ENCODE measurements at regions not wholly inside any gene's neighbourhood (a gene's known extent, or its start where the extent isn't known, plus 50 kb on each side); places are given as distances from the start of the nearest gene placed in this dataset.

DNA sequence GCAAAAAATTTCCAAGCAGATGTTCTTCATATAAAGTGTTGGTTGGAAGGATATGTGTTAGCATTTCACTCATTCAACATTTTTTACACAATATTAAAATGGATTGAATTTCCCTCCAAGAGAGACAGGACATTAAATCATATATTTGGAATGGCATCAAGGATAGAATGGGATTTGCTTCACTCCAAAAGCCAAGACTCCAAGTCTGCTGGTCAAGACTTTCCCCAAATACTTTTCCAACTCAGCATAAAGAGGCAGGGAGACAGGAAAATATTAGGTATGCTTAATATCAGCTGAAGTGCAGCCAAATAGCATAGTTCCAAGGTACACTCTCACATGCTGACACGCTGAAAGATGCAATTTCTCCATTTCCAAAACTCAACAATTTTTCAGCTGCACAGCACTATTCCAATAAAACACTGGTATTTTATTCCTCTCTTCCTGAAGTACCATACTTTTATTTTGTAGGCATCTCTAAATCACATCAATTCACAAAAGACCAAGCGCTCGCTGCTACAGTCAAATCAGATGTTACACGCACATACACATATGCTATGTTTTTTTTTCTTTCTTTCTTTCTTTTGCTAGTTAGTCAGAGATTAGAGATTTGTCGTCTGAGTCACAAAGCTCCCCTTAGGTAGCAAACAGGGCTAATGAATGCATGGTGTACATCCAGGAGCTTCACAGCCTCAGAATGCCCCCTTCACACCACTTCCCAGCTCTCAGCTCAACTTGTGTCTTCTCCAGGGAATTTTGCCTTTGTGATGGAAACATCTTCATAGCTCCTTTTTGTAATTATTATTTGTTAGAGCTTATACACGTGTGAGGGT is 1033.8 kb upstream of the AUTS2 start:
- H3K9me3 ChIP-seq, result no peaks in the 10 kb centered on the region
- no peak for DNase-seq (ENCODE audit: low spot score)
- H3K4me3 ChIP-seq, result no peak overlapping the region
- no peaks in the 10 kb centered on the region for H3K36me3 ChIP-seq
- no peaks in the 10 kb centered on the region for H3K27me3 ChIP-seq
- no peak for TF ChIP-seq CTCF (IDR thresholded peaks at IDR 0.05)
- H3K27ac ChIP-seq, result no peak overlapping the region
- H3K4me1 ChIP-seq, result no peaks in the 10 kb centered on the region

DNA sequence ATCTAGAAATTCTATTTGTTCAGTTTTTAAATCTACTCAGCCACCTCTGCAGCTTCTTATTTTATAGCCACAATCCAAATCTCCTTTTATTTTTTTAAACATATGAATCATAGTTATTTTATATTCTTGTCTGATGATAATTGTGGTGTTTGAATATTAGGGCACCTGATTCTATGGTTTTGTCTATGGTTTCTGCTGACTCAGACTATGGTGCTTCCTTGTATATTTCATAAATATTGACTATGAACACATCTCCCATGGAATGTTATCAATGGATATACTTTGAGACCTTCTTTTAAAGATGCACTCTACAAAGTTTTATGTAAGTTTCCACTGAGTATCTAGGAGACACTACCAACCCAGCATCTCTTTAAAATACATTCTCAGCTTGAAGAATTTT is 1027.0 kb upstream of the AUTS2 start:
- no peaks in the 10 kb centered on the region for H3K27me3 ChIP-seq
- no peaks in the 10 kb centered on the region for H3K36me3 ChIP-seq
- H3K27ac ChIP-seq, result no peak overlapping the region
- DNase-seq (ENCODE audit: low spot score), result no peak
- no peak overlapping the region for H3K4me3 ChIP-seq
- H3K9me3 ChIP-seq, result no peaks in the 10 kb centered on the region
- H3K4me1 ChIP-seq, result no peaks in the 10 kb centered on the region
- TF ChIP-seq CTCF (IDR thresholded peaks at IDR 0.05), result no peak

GRCh38 chr7:68573271-68574005 is 1024.8 kb upstream of the AUTS2 start:
- no peak for TF ChIP-seq CTCF (IDR thresholded peaks at IDR 0.05)
- Histone ChIP-seq H3K9me3 (peaks cover 0 to 2% of the 10 kb centered on the region in 2 donors), H3K36me3 (no peaks in the 10 kb centered on the region), H3K27ac (no peak overlapping the region), H3K27me3 (no peaks in the 10 kb centered on the region), H3K4me1 (no peaks in the 10 kb centered on the region), H3K4me3 (no peak overlapping the region)
- no peak for DNase-seq (ENCODE audit: low spot score)

GRCh38 chr7:68576366-68576765 is 1021.9 kb upstream of the AUTS2 start:
- Histone ChIP-seq H3K4me3 (no peak overlapping the region), H3K27ac (no peak overlapping the region), H3K4me1 (no peaks in the 10 kb centered on the region), H3K9me3 (peaks cover 0 to 15% of the 10 kb centered on the region in 2 donors), H3K27me3 (no peaks in the 10 kb centered on the region), H3K36me3 (no peaks in the 10 kb centered on the region)
- TF ChIP-seq CTCF (IDR thresholded peaks at IDR 0.05), result no peak
- DNase-seq (ENCODE audit: low spot score), result no peak

- TF ChIP-seq CTCF (IDR thresholded peaks at IDR 0.05), result no peak
- H3K9me3 ChIP-seq, result peaks cover 0 to 18% of the 10 kb centered on the region in 2 donors
- H3K36me3 ChIP-seq, result no peaks in the 10 kb centered on the region
- no peak for DNase-seq (ENCODE audit: low spot score)
- H3K4me1 ChIP-seq, result no peaks in the 10 kb centered on the region
- no peak overlapping the region for H3K27ac ChIP-seq
- no peaks in the 10 kb centered on the region for H3K27me3 ChIP-seq
- no peak overlapping the region for H3K4me3 ChIP-seq
These were observed 1016.9 kb upstream of the AUTS2 start for GRCh38 chr7:68581417-68581816.
